Medulla oblongata (tissue), 1 donor: ENCODE measurements at regions not wholly inside any gene's neighbourhood (a gene's known extent, or its start where the extent isn't known, plus 50 kb on each side); places are given as distances from the start of the nearest gene placed in this dataset.
A peak's percentile ranks its signal among the peaks of the same experiment; 100 is the strongest.

ENCODE experiments used
- DNase-seq: peaks from one replicate; pipeline ENCODE4 v3.0.0-alpha.2; 2015; ENCODE audit errors: extremely low spot score

GRCh38 chr13:79673310-79673992 is 192.5 kb downstream of the NDFIP2 start:
- DNase-seq, result no peak

- DNase-seq, result peak; percentile 9
Measured at GRCh38 chr13:79671420-79671819, 190.5 kb downstream of the NDFIP2 start.

GRCh38 chr13:79668201-79668752 is 187.3 kb downstream of the NDFIP2 start:
- DNase-seq, result no peak

- DNase-seq, result no peak
Measured at GRCh38 chr13:79667771-79668170, 186.8 kb downstream of the NDFIP2 start.

GRCh38 chr13:79663977-79664636 is 183.2 kb downstream of the NDFIP2 start:
- DNase-seq, result no peak

- no peak for DNase-seq
Measured at GRCh38 chr13:79663435-79663834, 182.5 kb downstream of the NDFIP2 start.

GRCh38 chr13:79662882-79663281 is 181.9 kb downstream of the NDFIP2 start:
- no peak for DNase-seq

- no peak for DNase-seq
Measured at GRCh38 chr13:79660361-79660760, 179.4 kb downstream of the NDFIP2 start.

GRCh38 chr13:79659121-79659521 is 178.2 kb downstream of the NDFIP2 start:
- DNase-seq, result no peak

- no peak for DNase-seq
Measured at GRCh38 chr13:79658333-79658975, 177.5 kb downstream of the NDFIP2 start.

- DNase-seq, result no peak
Measured at GRCh38 chr13:79655509-79655908, 174.6 kb downstream of the NDFIP2 start.

GRCh38 chr13:79654520-79654919 is 173.6 kb downstream of the NDFIP2 start:
- no peak for DNase-seq

GRCh38 chr13:79650688-79651087 is 169.7 kb downstream of the NDFIP2 start:
- DNase-seq, result no peak

GRCh38 chr13:79648191-79648590 is 167.2 kb downstream of the NDFIP2 start:
- no peak for DNase-seq

- DNase-seq, result no peak
Measured at GRCh38 chr13:79647533-79647932, 166.6 kb downstream of the NDFIP2 start.

GRCh38 chr13:79646880-79647279 is 165.9 kb downstream of the NDFIP2 start:
- DNase-seq, result no peak

- DNase-seq, result no peak
Measured at GRCh38 chr13:79645569-79645968, 164.6 kb downstream of the NDFIP2 start.

GRCh38 chr13:79642596-79642995 is 161.6 kb downstream of the NDFIP2 start:
- DNase-seq, result no peak

GRCh38 chr13:79637133-79637763 is 156.3 kb downstream of the NDFIP2 start:
- no peak for DNase-seq

- DNase-seq, result peak; percentile 10
Measured at GRCh38 chr13:79631051-79631659, 150.2 kb downstream of the NDFIP2 start.

- DNase-seq, result no peak
Measured at GRCh38 chr13:79628463-79628862, 147.5 kb downstream of the NDFIP2 start.

GRCh38 chr13:79626924-79627323 is 146.0 kb downstream of the NDFIP2 start:
- no peak for DNase-seq
